Endothelial cell of umbilical vein (primary cell): ENCODE measurements at regions not wholly inside any gene's neighbourhood (a gene's known extent, or its start where the extent isn't known, plus 50 kb on each side); places are given as distances from the start of the nearest gene placed in this dataset.

ENCODE experiments used
- BruUV-seq: library from RNA; stranded (reverse); fragments of 400-500 nt; replicated peaks from 2 replicates; lab custom pipeline; 2021; lab: Mats Ljungman, UMichigan
- CTCF ChIA-PET: fragments of 300-600, 350-600 bp; sonication (Branson Sonifier 250); formaldehyde crosslinking; loops from one replicate; lab custom pipeline; 2021; ENCODE audit warnings: antibody characterized with exemption, inconsistent platforms; lab: Charles Lee
- POLR2A ChIA-PET: fragments of 300-600, 350-600 bp; sonication (Branson Sonifier 250); formaldehyde crosslinking; loops from one replicate; lab custom pipeline; 2021; ENCODE audit warnings: antibody characterized with exemption, inconsistent platforms; lab: Charles Lee
- DNase-seq: peaks from one replicate; pipeline ENCODE4 v3.0.0-alpha.2; 2011; ENCODE audit warnings: low read depth, low spot score
- FAIRE-seq: peaks from 2 replicates; lab custom pipeline; 2011; peaks lifted over from hg19 to GRCh38; lab: Jason Lieb, UNC
- H2AFZ ChIP-seq: 2 replicates; pipeline ENCODE4 v1.6.0; 2012; ENCODE audit warnings: low read depth, low read length, control low read depth, inconsistent platforms
- H3K27ac ChIP-seq: 2 replicates; pipeline ENCODE4 v1.5.1; 2011; ENCODE audit warnings: low read depth, mild to moderate bottlenecking, control low read depth, low read length, moderate library complexity; ENCODE audit not compliant: insufficient read depth
- H3K27me3 ChIP-seq, 2 experiments: 2 replicates each; pipeline versions ENCODE4 v1.6.0 to v1.6.1; 2011; ENCODE audit warnings: low read length in 2 of 2, mixed read lengths in 1 of 2; ENCODE audit not compliant: control insufficient read depth in 2 of 2, insufficient read depth in 2 of 2
- H3K36me3 ChIP-seq, 2 experiments: 2 replicates in 1 of 2; 3 replicates in 1 of 2; pipeline ENCODE4 v1.5.1; 2011; ENCODE audit warnings: low read length in 2 of 2, mild to moderate bottlenecking in 1 of 2, moderate library complexity in 1 of 2; ENCODE audit not compliant: control insufficient read depth in 2 of 2, insufficient read depth in 2 of 2; ENCODE audit errors: extremely low read depth in 1 of 2
- H3K4me1 ChIP-seq: 3 replicates; pipeline ENCODE4 v1.5.1; 2011; ENCODE audit warnings: mild to moderate bottlenecking, low read length; ENCODE audit not compliant: control insufficient read depth, insufficient read depth; ENCODE audit errors: extremely low read depth
- H3K4me2 ChIP-seq: 2 replicates; pipeline ENCODE4 v1.6.1; 2011; ENCODE audit warnings: low read length, control low read depth, mixed read lengths; ENCODE audit not compliant: insufficient read depth
- H3K4me3 ChIP-seq, 3 experiments: fragments of 200-600 bp in 1 of 3; sonication (generic), shearing (Covaris generic) in 1 of 3; replicated peaks in 1 of 3; 2 replicates each; pipeline ENCODE4 v1.5.1; 2011 to 2016; ENCODE audit warnings: control low read depth in 3 of 3, low read length in 3 of 3, mild to moderate bottlenecking in 2 of 3, inconsistent platforms in 1 of 3, low read depth in 1 of 3, moderate library complexity in 1 of 3; ENCODE audit not compliant: insufficient read depth in 1 of 3
- H3K79me2 ChIP-seq: 2 replicates; pipeline ENCODE4 v1.6.0; 2012; ENCODE audit warnings: low read length, inconsistent platforms; ENCODE audit not compliant: control insufficient read depth, insufficient read depth
- H3K9ac ChIP-seq: replicated peaks from 2 replicates; pipeline ENCODE3; 2011; ENCODE audit warnings: low read length, control low read depth; ENCODE audit not compliant: insufficient read depth; ENCODE audit errors: extremely low read depth
- H3K9me1 ChIP-seq: replicated peaks from 3 replicates; pipeline ENCODE4 v1.6.0; 2011; ENCODE audit warnings: mild to moderate bottlenecking, low read length; ENCODE audit not compliant: control insufficient read depth, insufficient read depth; ENCODE audit errors: extremely low read depth
- H3K9me3 ChIP-seq: replicated peaks from 2 replicates; pipeline ENCODE4 v1.5.1; 2012; ENCODE audit warnings: low read length, inconsistent platforms; ENCODE audit not compliant: control insufficient read depth, insufficient read depth
- H4K20me1 ChIP-seq: replicated peaks from 2 replicates; pipeline ENCODE3; 2011; ENCODE audit warnings: mild to moderate bottlenecking, low read length; ENCODE audit not compliant: control insufficient read depth, insufficient read depth; ENCODE audit errors: extremely low read depth
- EZH2 ChIP-seq: IDR thresholded peaks from 2 replicates; pipeline ENCODE4 v1.6.1; 2012; ENCODE audit warnings: borderline replicate concordance, low read depth, mild to moderate bottlenecking, moderate library complexity, low read length, inconsistent platforms; ENCODE audit not compliant: severe bottlenecking
- FOS ChIP-seq: IDR thresholded peaks from 2 replicates; pipeline ENCODE4 v1.6.1; 2011; ENCODE audit warnings: mild to moderate bottlenecking, low read length, moderate library complexity, borderline replicate concordance; ENCODE audit not compliant: insufficient read depth
- GATA2 ChIP-seq: IDR thresholded peaks from 2 replicates; pipeline ENCODE4 v1.7.0; 2011; ENCODE audit warnings: low read depth, mild to moderate bottlenecking, moderate library complexity, mixed read lengths, low read length; ENCODE audit not compliant: insufficient read length, insufficient read depth
- JUN ChIP-seq: IDR thresholded peaks from 2 replicates; pipeline ENCODE4 v1.6.1; 2011; ENCODE audit warnings: borderline replicate concordance, low read depth; ENCODE audit not compliant: insufficient read length, insufficient read depth
- MAX ChIP-seq: IDR thresholded peaks from 2 replicates; pipeline ENCODE4 v1.6.1; 2011; ENCODE audit not compliant: insufficient read depth, insufficient read length
- MYC ChIP-seq: IDR thresholded peaks from one replicate; pipeline ENCODE4 v1.6.1; 2011; ENCODE audit warnings: mild to moderate bottlenecking, low read depth, low read length
- POLR2A ChIP-seq: IDR thresholded peaks from 2 replicates; pipeline ENCODE4 v1.6.1; 2012; ENCODE audit warnings: low read depth, mild to moderate bottlenecking, control low read depth, low read length
- POLR2AphosphoS5 ChIP-seq: IDR thresholded peaks from 2 replicates; pipeline ENCODE4 v1.6.1; 2012; ENCODE audit warnings: low read depth, mild to moderate bottlenecking, control low read depth, low read length, moderate library complexity; ENCODE audit not compliant: insufficient read depth
- dilution Hi-C: fragments of 300-500 bp; cut with MboI; formaldehyde crosslinking; loops from one replicate; pipeline ENCODE4 v1.15.0; 2019; ENCODE audit warnings: low sequenced_read_pairs; ENCODE audit not compliant: extremely low pct_ligation_motif_present
- intact Hi-C: fragments of 100-400 bp; cut with micrococcal nuclease; formaldehyde crosslinking; loops from one replicate; pipeline ENCODE4 v1.10.0; 2022
- TF ChIP-seq, protein P1 (sequence below), 2 donors: IDR thresholded peaks; 1 replicate in 1 of 2; 2 replicates in 1 of 2; pipeline ENCODE4 v1.5.1; 2011; ENCODE audit warnings: low read length in 2 of 2, mild to moderate bottlenecking in 2 of 2, moderate library complexity in 2 of 2, control low read depth in 1 of 2, inconsistent platforms in 1 of 2, low read depth in 1 of 2; ENCODE audit not compliant: insufficient read depth in 1 of 2; ENCODE audit errors: extremely low read depth in 1 of 2

GRCh38 chr12:108063192-108063591, 65.9 kb upstream of the WSCD2 start:
- Histone ChIP-seq H3K4me1 (no peaks in the 10 kb centered on the region), H3K4me3 (no peak overlapping the region), H3K9ac (no peak overlapping the region), H3K9me3 (no peaks in the 10 kb centered on the region), H3K79me2 (no peaks in the 10 kb centered on the region), H3K27ac (no peak overlapping the region), H3K27me3 (no peaks in the 10 kb centered on the region), H3K9me1 (no peaks in the 10 kb centered on the region), H2AFZ (no peak overlapping the region), H3K4me2 (no peak overlapping the region), H4K20me1 (no peaks in the 10 kb centered on the region), H3K36me3 (no peaks in the 10 kb centered on the region)
- FAIRE-seq (peak; percentile 21), DNase-seq (peak; percentile 36)
- no TSS peak for BruUV-seq
- no peak for TF ChIP-seq POLR2AphosphoS5
- TF ChIP-seq, protein P1, sequence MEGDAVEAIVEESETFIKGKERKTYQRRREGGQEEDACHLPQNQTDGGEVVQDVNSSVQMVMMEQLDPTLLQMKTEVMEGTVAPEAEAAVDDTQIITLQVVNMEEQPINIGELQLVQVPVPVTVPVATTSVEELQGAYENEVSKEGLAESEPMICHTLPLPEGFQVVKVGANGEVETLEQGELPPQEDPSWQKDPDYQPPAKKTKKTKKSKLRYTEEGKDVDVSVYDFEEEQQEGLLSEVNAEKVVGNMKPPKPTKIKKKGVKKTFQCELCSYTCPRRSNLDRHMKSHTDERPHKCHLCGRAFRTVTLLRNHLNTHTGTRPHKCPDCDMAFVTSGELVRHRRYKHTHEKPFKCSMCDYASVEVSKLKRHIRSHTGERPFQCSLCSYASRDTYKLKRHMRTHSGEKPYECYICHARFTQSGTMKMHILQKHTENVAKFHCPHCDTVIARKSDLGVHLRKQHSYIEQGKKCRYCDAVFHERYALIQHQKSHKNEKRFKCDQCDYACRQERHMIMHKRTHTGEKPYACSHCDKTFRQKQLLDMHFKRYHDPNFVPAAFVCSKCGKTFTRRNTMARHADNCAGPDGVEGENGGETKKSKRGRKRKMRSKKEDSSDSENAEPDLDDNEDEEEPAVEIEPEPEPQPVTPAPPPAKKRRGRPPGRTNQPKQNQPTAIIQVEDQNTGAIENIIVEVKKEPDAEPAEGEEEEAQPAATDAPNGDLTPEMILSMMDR (IDR thresholded peaks at IDR 0.05; ENCODE audit: extremely low read depth in 1 of 2, insufficient read depth in 1 of 2, low read depth in 1 of 2, low read length in 2 of 2) = peak; percentile 37
- ChIA-PET CTCF (interaction anchor here (0.7 to 2.5 kb wide), 7 partner anchors 8 to 449 kb away, joined by 3 to 29 read pairs (median 7); no protein-coding TSS in a partner anchor), POLR2A (no interaction called here)
- dilution Hi-C loops = no loop called here
- intact Hi-C loops = loop anchor here (1.0 kb wide), 3 partner anchors 394 to 449 kb away; no protein-coding TSS in a partner anchor

- Histone ChIP-seq H3K4me1 (no peaks in the 10 kb centered on the region), H4K20me1 (no peaks in the 10 kb centered on the region), H3K36me3 (no peaks in the 10 kb centered on the region), H3K9me3 (no peaks in the 10 kb centered on the region), H3K79me2 (no peaks in the 10 kb centered on the region), H3K9me1 (no peaks in the 10 kb centered on the region), H3K9ac (no peak overlapping the region), H3K27me3 (no peaks in the 10 kb centered on the region), H3K4me2 (no peak overlapping the region), H3K4me3 (no peak overlapping the region), H3K27ac (no peak overlapping the region), H2AFZ (no peak overlapping the region)
- intact Hi-C loops (no loop called here), dilution Hi-C loops (no loop called here)
- FAIRE-seq (no peak), DNase-seq (no peak)
- ChIA-PET CTCF (interaction anchor here (1.2 to 2.5 kb wide), 2 partner anchors 430 to 447 kb away, joined by 3 to 12 read pairs; no protein-coding TSS in a partner anchor), POLR2A (no interaction called here)
- no TSS peak for BruUV-seq
- TF ChIP-seq MAX (no peak), MYC (no peak), POLR2A (no peak), JUN (no peak), POLR2AphosphoS5 (no peak), GATA2 (no peak), EZH2 (no peak), FOS (no peak)
- TF ChIP-seq, protein P1 (IDR thresholded peaks at IDR 0.05; ENCODE audit: extremely low read depth in 1 of 2, insufficient read depth in 1 of 2, low read depth in 1 of 2, low read length in 2 of 2) = no peak
Measured at GRCh38 chr12:108065069-108065468, 64.0 kb upstream of the WSCD2 start.
